CD14-positive monocyte (primary cell): ENCODE measurements at regions not wholly inside any gene's neighbourhood (a gene's known extent, or its start where the extent isn't known, plus 50 kb on each side); places are given as distances from the start of the nearest gene placed in this dataset.

Experiments used
- DNase-seq, 3 donors: peaks; one replicate each; pipeline ENCODE4 v3.0.0-alpha.2; 2011 to 2022
- H2AFZ ChIP-seq: 2 replicates; pipeline ENCODE4 v1.6.0; 2012; ENCODE audit warnings: mild to moderate bottlenecking, low read depth, low read length, inconsistent platforms; ENCODE audit not compliant: insufficient read depth, poor library complexity, severe bottlenecking
- H3K27ac ChIP-seq, 2 donors: 1 replicate in 1 of 2; 2 replicates in 1 of 2; pipeline ENCODE4 v1.5.1; 2012 to 2013; ENCODE audit warnings: low read length in 2 of 2, control low read depth in 1 of 2, inconsistent platforms in 1 of 2, low read depth in 1 of 2, mild to moderate bottlenecking in 1 of 2
- H3K27me3 ChIP-seq, 2 donors: one replicate each; pipeline versions ENCODE4 v1.6.0 to v1.6.1; 2011 to 2013; ENCODE audit warnings: low read length in 2 of 2; ENCODE audit not compliant: control insufficient read depth in 2 of 2, insufficient read depth in 2 of 2
- H3K36me3 ChIP-seq, 2 donors: replicated peaks in 1 of 2; 1 replicate in 1 of 2; 2 replicates in 1 of 2; pipeline versions ENCODE4 v1.5.1 to v1.6.1; 2012 to 2013; ENCODE audit warnings: low read length in 2 of 2, control low read depth in 1 of 2, inconsistent platforms in 1 of 2, mild to moderate bottlenecking in 1 of 2; ENCODE audit not compliant: insufficient read depth in 2 of 2, control insufficient read depth in 1 of 2
- H3K4me1 ChIP-seq, 2 donors: 1 replicate in 1 of 2; 2 replicates in 1 of 2; pipeline versions ENCODE4 v1.5.1 to v1.6.1; 2012 to 2013; ENCODE audit warnings: low read length in 2 of 2, control low read depth in 1 of 2, inconsistent platforms in 1 of 2, mild to moderate bottlenecking in 1 of 2, moderate library complexity in 1 of 2; ENCODE audit not compliant: insufficient read depth in 2 of 2, control insufficient read depth in 1 of 2
- H3K4me2 ChIP-seq: replicated peaks from 2 replicates; pipeline ENCODE3; 2012; ENCODE audit warnings: low read length, moderate library complexity, mild to moderate bottlenecking; ENCODE audit not compliant: poor library complexity, severe bottlenecking; ENCODE audit errors: extremely low read depth
- H3K4me3 ChIP-seq, 3 experiments: fragments of 200-600 bp in 1 of 3; sonication (generic) in 1 of 3; replicated peaks in 1 of 3; 1 replicate in 2 of 3; 2 replicates in 1 of 3; pipeline ENCODE4 v1.5.1; 2011 to 2013; ENCODE audit warnings: low read length in 3 of 3, mild to moderate bottlenecking in 3 of 3, control low read depth in 2 of 3, low read depth in 2 of 3, inconsistent platforms in 1 of 3, moderate library complexity in 1 of 3
- H3K79me2 ChIP-seq: 2 replicates; pipeline ENCODE4 v1.6.0; 2012; ENCODE audit warnings: mild to moderate bottlenecking, control low read depth, inconsistent platforms, low read length, moderate library complexity; ENCODE audit not compliant: insufficient read depth
- H3K9ac ChIP-seq: 2 replicates; pipeline ENCODE4 v1.6.0; 2017; ENCODE audit warnings: low read length, mild to moderate bottlenecking; ENCODE audit not compliant: insufficient read depth, poor library complexity, severe bottlenecking
- H3K9me3 ChIP-seq, 2 donors: replicated peaks in 1 of 2; 1 replicate in 1 of 2; 2 replicates in 1 of 2; pipeline versions ENCODE4 v1.5.1 to v1.6.1; 2012 to 2013; ENCODE audit warnings: low read length in 2 of 2, control low read depth in 1 of 2; ENCODE audit not compliant: control insufficient read depth in 1 of 2, insufficient read depth in 1 of 2
- H4K20me1 ChIP-seq: 2 replicates; pipeline ENCODE4 v1.6.0; 2012; ENCODE audit warnings: mild to moderate bottlenecking, low read length, control low read depth, moderate library complexity; ENCODE audit not compliant: insufficient read depth
- H3K27ac Mint-ChIP-seq, 7 donors: one replicate each; pipeline ENCODE4 v1.8.0; 2020; ENCODE audit warnings: mild to moderate bottlenecking in 7 of 7, mixed read lengths in 7 of 7, moderate library complexity in 6 of 7, inconsistent platforms in 2 of 7
- H3K27me3 Mint-ChIP-seq, 3 donors: one replicate each; pipeline ENCODE4 v1.8.0; 2021 to 2022; ENCODE audit warnings: low read depth in 3 of 3, mild to moderate bottlenecking in 3 of 3, mixed read lengths in 3 of 3, moderate library complexity in 3 of 3, inconsistent platforms in 1 of 3
- H3K36me3 Mint-ChIP-seq, 2 donors: one replicate each; pipeline ENCODE4 v1.8.0; 2020; ENCODE audit warnings: mixed read lengths in 2 of 2, inconsistent platforms in 1 of 2, mild to moderate bottlenecking in 1 of 2
- H3K4me1 Mint-ChIP-seq: one replicate; pipeline ENCODE4 v1.8.0; 2020; ENCODE audit warnings: mild to moderate bottlenecking, mixed read lengths
- H3K4me3 Mint-ChIP-seq, 2 donors: one replicate each; pipeline ENCODE4 v1.8.0; 2020; ENCODE audit warnings: mild to moderate bottlenecking in 2 of 2, mixed read lengths in 2 of 2, moderate library complexity in 1 of 2
- H3K9me3 Mint-ChIP-seq, 7 donors: one replicate each; pipeline ENCODE4 v1.8.0; 2020 to 2022; ENCODE audit warnings: mixed read lengths in 7 of 7, mild to moderate bottlenecking in 6 of 7, moderate library complexity in 6 of 7, inconsistent platforms in 2 of 7
- CTCF ChIP-seq: fragments of 200-600 bp; IDR thresholded peaks from one replicate; pipeline ENCODE4 v1.8.0; 2022; ENCODE audit warnings: antibody characterized with exemption, mild to moderate bottlenecking
- WGBS: methylation state at CpG from one replicate; pipeline ENCODE4 v1.1.5; 2013; ENCODE audit warnings: missing lambda C conversion rate; ENCODE audit not compliant: insufficient coverage; 5-methylcytosine and 5-hydroxymethylcytosine counted together
- intact Hi-C, 2 donors: fragments of 100-400 bp; cut with micrococcal nuclease; formaldehyde crosslinking; loops; one replicate each; pipeline versions ENCODE4 v1.15.0 to v1.15.1; 2023

DNA sequence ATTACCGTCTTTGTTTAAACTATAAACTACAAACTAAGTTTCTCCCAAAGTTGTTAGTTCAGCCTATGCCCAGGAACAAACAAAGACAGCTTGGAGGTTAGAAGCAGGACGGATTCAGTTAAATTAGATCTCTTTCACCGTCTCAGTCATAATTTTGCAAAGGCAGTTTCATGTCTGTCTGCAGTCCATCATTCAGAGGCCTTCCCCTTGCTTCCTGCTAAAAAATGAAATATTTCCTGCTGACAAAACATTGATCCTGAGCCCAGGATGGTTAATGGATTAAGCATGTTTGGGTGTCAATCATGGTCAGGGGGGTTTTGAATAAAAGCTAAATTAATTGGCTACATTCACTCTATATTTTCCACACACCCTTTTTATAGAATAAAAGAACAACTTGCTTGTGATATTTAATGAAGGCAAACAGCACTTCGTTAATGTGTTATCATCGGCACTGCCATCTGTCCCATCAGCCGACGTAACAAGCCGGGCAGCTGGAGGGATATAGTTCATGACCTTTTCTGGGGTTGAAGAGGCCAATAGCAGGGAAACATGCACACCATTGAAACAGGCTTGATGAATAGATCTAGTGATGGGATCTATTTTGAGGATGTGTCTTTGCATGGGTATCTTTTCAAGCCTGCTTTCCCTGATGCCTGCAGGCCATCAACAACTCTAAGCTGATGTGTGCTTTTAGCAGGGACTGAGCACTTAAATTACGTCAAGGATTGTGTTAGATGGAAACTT lies 521.3 kb upstream of the TMEM132C start:
- peaks cover 0 to 3% of the 10 kb centered on the region in 2 donors for H3K9me3 ChIP-seq
- no peak for DNase-seq
- Mint-ChIP-seq H3K27ac (no peak overlapping the region), H3K4me3 (no peak overlapping the region), H3K36me3 (no peaks in the 10 kb centered on the region), H3K4me1 (no peaks in the 10 kb centered on the region), H3K9me3 (peaks cover 0 to 13% (median 6%) of the 10 kb centered on the region in 7 donors), H3K27me3 (no peaks in the 10 kb centered on the region)
- H3K9ac ChIP-seq, result no peak overlapping the region
- no peaks in the 10 kb centered on the region for H3K79me2 ChIP-seq
- intact Hi-C loops, result no loop called here
- WGBS, result 97% methylated on average over 5 of the region's 9 CpGs
- no peak for TF ChIP-seq CTCF
- H3K4me2 ChIP-seq, result no peak overlapping the region
- no peak overlapping the region for H3K27ac ChIP-seq
- H2AFZ ChIP-seq, result no peak overlapping the region
- no peaks in the 10 kb centered on the region for H3K36me3 ChIP-seq
- H3K27me3 ChIP-seq, result no peaks in the 10 kb centered on the region
- no peaks in the 10 kb centered on the region for H4K20me1 ChIP-seq
- H3K4me3 ChIP-seq, result no peak overlapping the region
- H3K4me1 ChIP-seq, result no peaks in the 10 kb centered on the region

- H3K4me3 Mint-ChIP-seq, result no peak overlapping the region
- Histone ChIP-seq H3K4me2 (no peak overlapping the region), H3K36me3 (no peaks in the 10 kb centered on the region), H3K4me3 (no peak overlapping the region), H3K9me3 (no peaks in the 10 kb centered on the region), H2AFZ (no peak overlapping the region), H3K27me3 (no peaks in the 10 kb centered on the region), H3K4me1 (no peaks in the 10 kb centered on the region), H3K79me2 (no peaks in the 10 kb centered on the region), H3K9ac (no peak overlapping the region), H4K20me1 (no peaks in the 10 kb centered on the region), H3K27ac (no peak overlapping the region)
- no peak for TF ChIP-seq CTCF
- no peak overlapping the region for H3K27ac Mint-ChIP-seq
- no peak for DNase-seq
- no peaks in the 10 kb centered on the region for H3K36me3 Mint-ChIP-seq
- 100% methylated on average over 1 of the region's 3 CpGs for WGBS
- no peaks in the 10 kb centered on the region for H3K27me3 Mint-ChIP-seq
- H3K4me1 Mint-ChIP-seq, result no peaks in the 10 kb centered on the region
- peaks cover 0 to 5% (median 4%) of the 10 kb centered on the region in 7 donors for H3K9me3 Mint-ChIP-seq
- intact Hi-C loops, result no loop called here
Measured at GRCh38 chr12:127749416-127749815, 517.6 kb upstream of the TMEM132C start.
